Esophagus muscularis mucosa (tissue), 3 donors: ENCODE measurements at regions not wholly inside any gene's neighbourhood (a gene's known extent, or its start where the extent isn't known, plus 50 kb on each side); places are given as distances from the start of the nearest gene placed in this dataset.

ENCODE experiments used
- CTCF ChIP-seq, 3 experiments: fragments of 200-600 bp in 2 of 3; fragments of 450-650 bp in 1 of 3; sonication (generic) in 2 of 3; IDR thresholded peaks; one replicate each; pipeline ENCODE4 v1.5.1; 2017 to 2019; ENCODE audit warnings: antibody characterized with exemption in 3 of 3, mild to moderate bottlenecking in 2 of 3, moderate library complexity in 1 of 3
- POLR2A ChIP-seq: fragments of 450-650 bp; IDR thresholded peaks from one replicate; pipeline ENCODE4 v1.6.1; 2017; ENCODE audit warnings: antibody characterized with exemption, moderate library complexity, mild to moderate bottlenecking, low read depth

GRCh38 chr1:147052677-147053076, 114.6 kb downstream of the NBPF12 start:
- TF ChIP-seq CTCF (IDR thresholded peaks at IDR 0.05) = no peak
- TF ChIP-seq POLR2A = no peak
